ENCODE measurements at regions not wholly inside any gene's neighbourhood (a gene's known extent, or its start where the extent isn't known, plus 50 kb on each side); places are given as distances from the start of the nearest gene placed in this dataset.

GRCh38 chr3:116939550-116939949, 230.0 kb downstream of the TUSC7 start:
- TF ChIP-seq TAF1 (IDR thresholded peaks at IDR 0.05; ENCODE audit: borderline replicate concordance, insufficient read depth, low read length): no peak
- no peak for TF ChIP-seq FOXP2 (optimal IDR thresholded peaks at IDR 0.05; ENCODE audit: borderline replicate concordance, extremely low read depth, extremely low read length, insufficient read depth)
- no peak for TF ChIP-seq POLR2AphosphoS5 (IDR thresholded peaks at IDR 0.05; ENCODE audit: low read depth, low read length)
- no peak for TF ChIP-seq SIN3A (IDR thresholded peaks at IDR 0.05; ENCODE audit: borderline replicate concordance, insufficient read depth, low read length)
- no peak for TF ChIP-seq REST (IDR thresholded peaks at IDR 0.05; ENCODE audit: insufficient read depth in 1 of 2, low read depth in 2 of 2, low read length in 2 of 2)

- TF ChIP-seq POLR2AphosphoS5 (IDR thresholded peaks at IDR 0.05; ENCODE audit: low read depth, low read length) (no peak), REST (IDR thresholded peaks at IDR 0.05; ENCODE audit: insufficient read depth in 1 of 2, low read depth in 2 of 2, low read length in 2 of 2) (no peak), SIN3A (IDR thresholded peaks at IDR 0.05; ENCODE audit: borderline replicate concordance, insufficient read depth, low read length) (no peak), TAF1 (IDR thresholded peaks at IDR 0.05; ENCODE audit: borderline replicate concordance, insufficient read depth, low read length) (no peak), FOXP2 (optimal IDR thresholded peaks at IDR 0.05; ENCODE audit: borderline replicate concordance, extremely low read depth, extremely low read length, insufficient read depth) (no peak)
These were observed 231.1 kb downstream of the TUSC7 start for GRCh38 chr3:116940719-116941118.

- no peak for TF ChIP-seq REST (IDR thresholded peaks at IDR 0.05; ENCODE audit: insufficient read depth in 1 of 2, low read depth in 2 of 2, low read length in 2 of 2)
- TF ChIP-seq TAF1 (IDR thresholded peaks at IDR 0.05; ENCODE audit: borderline replicate concordance, insufficient read depth, low read length): no peak
- TF ChIP-seq FOXP2 (optimal IDR thresholded peaks at IDR 0.05; ENCODE audit: borderline replicate concordance, extremely low read depth, extremely low read length, insufficient read depth): no peak
- no peak for TF ChIP-seq SIN3A (IDR thresholded peaks at IDR 0.05; ENCODE audit: borderline replicate concordance, insufficient read depth, low read length)
- TF ChIP-seq POLR2AphosphoS5 (IDR thresholded peaks at IDR 0.05; ENCODE audit: low read depth, low read length): no peak
These were observed 236.8 kb downstream of the TUSC7 start for GRCh38 chr3:116946376-116946775.

- TF ChIP-seq REST (IDR thresholded peaks at IDR 0.05; ENCODE audit: insufficient read depth in 1 of 2, low read depth in 2 of 2, low read length in 2 of 2): no peak
- TF ChIP-seq SIN3A (IDR thresholded peaks at IDR 0.05; ENCODE audit: borderline replicate concordance, insufficient read depth, low read length): no peak
- no peak for TF ChIP-seq FOXP2 (optimal IDR thresholded peaks at IDR 0.05; ENCODE audit: borderline replicate concordance, extremely low read depth, extremely low read length, insufficient read depth)
These were observed 237.6 kb downstream of the TUSC7 start for GRCh38 chr3:116947148-116947547.

GRCh38 chr3:116947809-116948208, 238.2 kb downstream of the TUSC7 start:
- TF ChIP-seq FOXP2 (optimal IDR thresholded peaks at IDR 0.05; ENCODE audit: borderline replicate concordance, extremely low read depth, extremely low read length, insufficient read depth) (no peak), POLR2AphosphoS5 (IDR thresholded peaks at IDR 0.05; ENCODE audit: low read depth, low read length) (no peak), REST (IDR thresholded peaks at IDR 0.05; ENCODE audit: insufficient read depth in 1 of 2, low read depth in 2 of 2, low read length in 2 of 2) (no peak), TAF1 (IDR thresholded peaks at IDR 0.05; ENCODE audit: borderline replicate concordance, insufficient read depth, low read length) (no peak), SIN3A (IDR thresholded peaks at IDR 0.05; ENCODE audit: borderline replicate concordance, insufficient read depth, low read length) (no peak)

All from PFSK-1 (cell line).